ENCODE measurements at regions not wholly inside any gene's neighbourhood (a gene's known extent, or its start where the extent isn't known, plus 50 kb on each side); places are given as distances from the start of the nearest gene placed in this dataset.

DNA sequence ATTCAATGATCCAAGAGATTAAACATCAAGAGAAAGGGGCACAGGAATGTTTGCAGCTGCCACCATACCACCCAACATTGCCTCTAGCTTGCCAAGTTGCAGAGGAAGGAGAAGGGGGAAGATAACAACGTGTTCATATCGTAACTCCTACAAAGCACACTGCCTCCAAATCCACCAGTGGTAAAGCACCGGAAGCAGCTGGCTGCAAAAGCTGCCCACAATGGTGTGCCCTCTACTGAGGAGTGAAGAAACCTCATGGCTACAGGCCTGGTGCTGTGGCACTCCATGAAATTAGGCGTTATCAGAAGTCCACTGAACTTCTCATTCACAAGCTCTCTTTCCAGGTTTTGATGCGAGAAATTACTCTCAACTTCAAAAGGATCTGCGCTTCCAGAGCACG is 263.9 kb upstream of the STT3B start:
- TF ChIP-seq, protein P1, sequence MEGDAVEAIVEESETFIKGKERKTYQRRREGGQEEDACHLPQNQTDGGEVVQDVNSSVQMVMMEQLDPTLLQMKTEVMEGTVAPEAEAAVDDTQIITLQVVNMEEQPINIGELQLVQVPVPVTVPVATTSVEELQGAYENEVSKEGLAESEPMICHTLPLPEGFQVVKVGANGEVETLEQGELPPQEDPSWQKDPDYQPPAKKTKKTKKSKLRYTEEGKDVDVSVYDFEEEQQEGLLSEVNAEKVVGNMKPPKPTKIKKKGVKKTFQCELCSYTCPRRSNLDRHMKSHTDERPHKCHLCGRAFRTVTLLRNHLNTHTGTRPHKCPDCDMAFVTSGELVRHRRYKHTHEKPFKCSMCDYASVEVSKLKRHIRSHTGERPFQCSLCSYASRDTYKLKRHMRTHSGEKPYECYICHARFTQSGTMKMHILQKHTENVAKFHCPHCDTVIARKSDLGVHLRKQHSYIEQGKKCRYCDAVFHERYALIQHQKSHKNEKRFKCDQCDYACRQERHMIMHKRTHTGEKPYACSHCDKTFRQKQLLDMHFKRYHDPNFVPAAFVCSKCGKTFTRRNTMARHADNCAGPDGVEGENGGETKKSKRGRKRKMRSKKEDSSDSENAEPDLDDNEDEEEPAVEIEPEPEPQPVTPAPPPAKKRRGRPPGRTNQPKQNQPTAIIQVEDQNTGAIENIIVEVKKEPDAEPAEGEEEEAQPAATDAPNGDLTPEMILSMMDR (IDR thresholded peaks at IDR 0.05): no peak
- TF ChIP-seq EP300 (IDR thresholded peaks at IDR 0.05): no peak
